CD4-positive, alpha-beta memory T cell (primary cell): ENCODE measurements at regions not wholly inside any gene's neighbourhood (a gene's known extent, or its start where the extent isn't known, plus 50 kb on each side); places are given as distances from the start of the nearest gene placed in this dataset.

Experiments used
- CTCF ChIA-PET: fragments of 350-600 bp; sonication (Branson Sonifier 250); formaldehyde crosslinking; loops from one replicate; lab custom pipeline; 2021; ENCODE audit warnings: inconsistent platforms; ENCODE audit not compliant: partially characterized antibody; lab: Charles Lee
- POLR2A ChIA-PET: fragments of 350-600 bp; sonication (Branson Sonifier 250); formaldehyde crosslinking; loops from one replicate; lab custom pipeline; 2021; ENCODE audit not compliant: partially characterized antibody; lab: Charles Lee
- DNase-seq, 5 donors: peaks; one replicate each; pipeline versions ENCODE4 v3.0.0 to v3.0.0-alpha.2; 2020 to 2022; ENCODE audit warnings: mixed read lengths in 1 of 5
- H3K27ac ChIP-seq: one replicate; pipeline ENCODE4 v1.7.0; 2013; ENCODE audit warnings: low read depth, low read length
- H3K27me3 ChIP-seq: 2 replicates; pipeline ENCODE4 v1.7.0; 2013; ENCODE audit warnings: mild to moderate bottlenecking, low read length, moderate library complexity; ENCODE audit not compliant: insufficient read depth
- H3K36me3 ChIP-seq: 2 replicates; pipeline ENCODE4 v1.7.0; 2013; ENCODE audit warnings: mild to moderate bottlenecking, low read length, moderate library complexity; ENCODE audit not compliant: insufficient read depth
- H3K4me1 ChIP-seq: 2 replicates; pipeline ENCODE4 v1.7.0; 2013; ENCODE audit warnings: mild to moderate bottlenecking, low read length, moderate library complexity; ENCODE audit not compliant: insufficient read depth
- H3K4me3 ChIP-seq, 2 donors: one replicate each; pipeline ENCODE4 v1.7.0; 2013; ENCODE audit warnings: low read length in 2 of 2, mild to moderate bottlenecking in 1 of 2
- H3K9me3 ChIP-seq, 2 donors: one replicate each; pipeline ENCODE4 v1.7.0; 2013; ENCODE audit warnings: low read length in 2 of 2, control low read depth in 1 of 2; ENCODE audit not compliant: control insufficient read depth in 1 of 2
- H3K27ac Mint-ChIP-seq, 7 donors: one replicate each; pipeline ENCODE4 v1.8.0; 2020 to 2021; ENCODE audit warnings: mixed read lengths in 7 of 7, mild to moderate bottlenecking in 6 of 7, inconsistent platforms in 3 of 7, moderate library complexity in 3 of 7
- H3K27me3 Mint-ChIP-seq, 2 donors: one replicate each; pipeline ENCODE4 v1.8.0; 2020 to 2021; ENCODE audit warnings: mixed read lengths in 2 of 2
- H3K36me3 Mint-ChIP-seq, 2 donors: one replicate each; pipeline ENCODE4 v1.8.0; 2020 to 2021; ENCODE audit warnings: mixed read lengths in 2 of 2, inconsistent platforms in 1 of 2, mild to moderate bottlenecking in 1 of 2
- H3K4me1 Mint-ChIP-seq, 4 donors: one replicate each; pipeline ENCODE4 v1.8.0; 2020 to 2021; ENCODE audit warnings: mixed read lengths in 4 of 4, mild to moderate bottlenecking in 1 of 4
- H3K4me3 Mint-ChIP-seq, 8 donors: one replicate each; pipeline ENCODE4 v1.8.0; 2020 to 2021; ENCODE audit warnings: mixed read lengths in 8 of 8, mild to moderate bottlenecking in 7 of 8, moderate library complexity in 6 of 8, inconsistent platforms in 3 of 8
- H3K9me3 Mint-ChIP-seq, 8 donors: one replicate each; pipeline ENCODE4 v1.8.0; 2020 to 2021; ENCODE audit warnings: mixed read lengths in 8 of 8, mild to moderate bottlenecking in 5 of 8, inconsistent platforms in 3 of 8, moderate library complexity in 1 of 8
- intact Hi-C: fragments of 100-400 bp; cut with micrococcal nuclease; formaldehyde crosslinking; loops from one replicate; pipeline ENCODE4 v1.15.1; 2023

DNA sequence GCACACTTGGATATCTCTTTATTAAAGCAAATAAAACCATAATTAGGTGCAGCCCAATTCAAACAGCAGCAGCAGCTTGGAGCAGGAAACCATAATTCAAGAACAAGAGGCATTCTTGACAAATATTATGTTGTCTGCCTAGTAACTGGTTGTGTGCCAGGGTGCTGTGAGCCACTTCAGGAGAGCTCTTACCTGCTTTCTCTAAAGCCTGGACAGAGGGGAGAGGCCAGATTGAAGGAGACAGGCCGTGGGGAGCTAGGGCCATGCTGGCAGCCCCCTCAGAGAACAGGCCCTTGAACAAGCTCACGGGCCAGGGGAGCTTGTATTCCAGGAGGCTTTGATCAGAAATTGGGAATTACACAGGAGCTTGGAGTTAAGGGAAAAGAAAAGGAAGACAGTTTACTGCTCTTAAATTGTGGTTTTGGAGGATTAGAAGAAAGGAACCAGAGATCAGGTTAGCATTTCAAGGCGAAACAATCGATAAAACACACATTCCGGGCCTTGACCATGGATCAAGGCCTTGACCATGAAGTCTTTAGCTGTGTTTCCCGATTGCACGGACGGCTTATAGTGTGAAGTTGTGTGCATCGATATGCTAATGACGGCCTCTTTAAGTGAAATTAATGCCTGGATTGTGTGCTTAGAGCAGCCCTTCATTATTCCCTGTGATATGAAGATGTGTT, 69.8 kb upstream of the NKX2-2 start:
- Mint-ChIP-seq H3K4me3 (no peak overlapping the region), H3K27me3 (peaks cover 5 to 25% of the 10 kb centered on the region in 2 donors), H3K27ac (no peak overlapping the region), H3K4me1 (no peaks in the 10 kb centered on the region), H3K9me3 (no peaks in the 10 kb centered on the region), H3K36me3 (no peaks in the 10 kb centered on the region)
- CTCF ChIA-PET = interaction anchor here (0.6 to 2.4 kb wide), 6 partner anchors 11 to 626 kb away, joined by 3 to 6 read pairs (median 4); no protein-coding TSS in a partner anchor
- DNase-seq = no peak
- POLR2A ChIA-PET = no interaction called here
- H3K4me1 ChIP-seq = no peaks in the 10 kb centered on the region
- no peaks in the 10 kb centered on the region for H3K36me3 ChIP-seq
- H3K9me3 ChIP-seq = no peaks in the 10 kb centered on the region
- intact Hi-C loops = no loop called here
- no peak overlapping the region for H3K27ac ChIP-seq
- no peak overlapping the region for H3K4me3 ChIP-seq
- H3K27me3 ChIP-seq = no peaks in the 10 kb centered on the region

DNA sequence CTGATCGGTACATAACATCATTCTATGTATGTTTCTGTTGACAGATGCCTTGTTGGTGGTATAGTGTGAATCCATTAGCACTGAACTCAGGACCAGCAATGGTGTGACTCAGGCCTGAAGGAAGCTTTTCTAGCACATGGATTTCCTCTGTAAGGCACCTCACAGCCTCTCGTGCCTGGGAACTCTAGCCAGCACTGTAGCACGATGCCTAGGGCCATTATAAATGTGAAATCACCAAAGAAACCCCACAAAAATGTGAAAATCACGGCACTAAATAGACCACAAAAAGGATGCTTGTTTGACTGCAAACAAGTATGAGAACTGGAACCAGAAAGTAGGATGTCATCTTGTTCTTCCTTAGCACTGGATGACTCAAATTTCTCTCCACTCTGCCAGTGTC, 63.7 kb upstream of the NKX2-2 start:
- DNase-seq = no peak
- H3K4me1 ChIP-seq = no peaks in the 10 kb centered on the region
- no peaks in the 10 kb centered on the region for H3K27me3 ChIP-seq
- Mint-ChIP-seq H3K36me3 (no peaks in the 10 kb centered on the region), H3K27ac (no peak overlapping the region), H3K9me3 (no peaks in the 10 kb centered on the region), H3K4me1 (no peaks in the 10 kb centered on the region), H3K27me3 (peaks cover 4 to 15% of the 10 kb centered on the region in 2 donors), H3K4me3 (no peak overlapping the region)
- ChIA-PET POLR2A (no interaction called here), CTCF (interaction anchor here (0.8 to 1.3 kb wide), 2 partner anchors 9 to 46 kb away, joined by 3 to 4 read pairs; no protein-coding TSS in a partner anchor)
- intact Hi-C loops = no loop called here
- H3K27ac ChIP-seq = no peak overlapping the region
- no peaks in the 10 kb centered on the region for H3K9me3 ChIP-seq
- H3K4me3 ChIP-seq = no peak overlapping the region
- H3K36me3 ChIP-seq = no peaks in the 10 kb centered on the region

DNA sequence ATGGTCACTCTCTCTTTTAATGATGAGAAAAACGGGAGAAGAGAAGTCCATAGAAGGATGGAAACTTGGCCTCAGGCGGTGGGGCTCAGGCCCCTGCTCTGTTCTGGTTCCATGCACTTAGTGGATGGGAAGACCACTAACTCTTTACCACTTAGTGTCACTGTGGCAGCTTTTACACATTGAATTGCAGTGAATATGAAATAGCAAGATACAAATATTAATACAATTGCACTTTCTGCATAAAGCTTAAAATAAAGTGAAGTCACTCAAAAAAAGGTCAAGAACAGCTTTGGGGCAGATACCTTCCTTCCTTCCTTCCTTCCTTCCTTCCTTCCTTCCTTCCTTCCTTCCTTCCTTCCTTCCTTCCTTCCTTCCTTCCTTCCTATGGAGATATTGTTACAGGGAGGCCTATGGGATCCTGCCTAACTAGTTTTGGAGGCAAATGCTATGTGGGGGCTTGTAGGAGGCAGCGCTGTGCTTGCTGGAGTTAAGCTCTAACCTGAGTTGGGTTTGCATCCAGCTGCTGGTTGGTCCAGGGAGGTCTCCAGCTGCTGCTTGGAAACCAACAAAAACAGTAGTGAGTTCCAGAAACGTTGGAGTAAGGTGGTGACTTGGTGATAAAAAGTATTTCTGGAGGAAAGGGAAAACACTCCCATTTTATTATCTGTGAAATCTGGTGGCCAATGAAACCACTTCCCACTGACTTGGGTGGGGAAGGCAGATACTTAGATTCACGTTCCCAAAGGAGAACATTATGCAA, 62.3 kb upstream of the NKX2-2 start:
- no peaks in the 10 kb centered on the region for H3K36me3 Mint-ChIP-seq

DNA sequence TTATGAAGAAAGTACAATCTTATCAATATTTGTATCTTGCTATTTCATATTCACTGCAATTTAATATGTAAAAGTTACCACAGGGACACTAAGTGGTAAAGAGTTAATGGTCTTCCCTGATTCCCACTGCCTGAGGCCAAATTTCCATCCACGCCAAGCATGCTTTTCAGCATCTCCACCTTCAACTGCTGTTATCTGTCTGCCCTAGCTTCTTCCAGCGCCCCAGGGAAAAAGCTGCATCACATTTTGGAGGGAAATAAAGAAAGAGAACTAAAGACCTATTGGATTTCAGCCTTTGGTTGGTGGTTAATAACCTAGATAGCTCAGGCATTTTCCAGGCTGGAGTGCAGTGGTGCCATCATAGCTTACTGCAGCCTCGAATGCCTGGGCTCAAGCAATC, 61.3 kb upstream of the NKX2-2 start:
- no peaks in the 10 kb centered on the region for H3K9me3 ChIP-seq
- no peak overlapping the region for H3K4me3 Mint-ChIP-seq
- H3K36me3 Mint-ChIP-seq = no peaks in the 10 kb centered on the region
- H3K27me3 ChIP-seq = no peaks in the 10 kb centered on the region
- ChIA-PET POLR2A (interaction anchor here (1.5 kb wide), 1 partner anchor 45 kb away, joined by 4 read pairs; no protein-coding TSS in a partner anchor), CTCF (interaction anchor here (0.9 to 7.4 kb wide), 6 partner anchors 40 to 715 kb away, joined by 3 to 136 read pairs (median 5); no protein-coding TSS in a partner anchor)
- H3K36me3 ChIP-seq = no peaks in the 10 kb centered on the region
- H3K27me3 Mint-ChIP-seq = peaks cover 1 to 8% of the 10 kb centered on the region in 2 donors
- no peaks in the 10 kb centered on the region for H3K9me3 Mint-ChIP-seq
- H3K27ac Mint-ChIP-seq = no peak overlapping the region
- intact Hi-C loops = no loop called here
- no peak overlapping the region for H3K4me3 ChIP-seq
- peaks cover 2 to 12% (median 8%) of the 10 kb centered on the region in 4 donors for H3K4me1 Mint-ChIP-seq
- H3K4me1 ChIP-seq = peaks cover 15% of the 10 kb centered on the region
- no peak for DNase-seq
- no peak overlapping the region for H3K27ac ChIP-seq

More for the DNA sequence above, 62.3 kb upstream of the NKX2-2 start:
- intact Hi-C loops = no loop called here
- DNase-seq = no peak
- Histone ChIP-seq H3K27ac (no peak overlapping the region), H3K4me1 (peaks cover 9% of the 10 kb centered on the region), H3K4me3 (no peak overlapping the region), H3K36me3 (no peaks in the 10 kb centered on the region), H3K27me3 (no peaks in the 10 kb centered on the region), H3K9me3 (no peaks in the 10 kb centered on the region)
- Mint-ChIP-seq H3K27me3 (peaks cover 5 to 17% of the 10 kb centered on the region in 2 donors), H3K4me3 (no peak overlapping the region), H3K27ac (no peak overlapping the region), H3K9me3 (no peaks in the 10 kb centered on the region), H3K4me1 (peaks cover under 1 to 5% (median 2%) of the 10 kb centered on the region in 4 donors)
- ChIA-PET POLR2A (no interaction called here), CTCF (interaction anchor here (0.9 to 7.4 kb wide), 5 partner anchors 39 to 716 kb away, joined by 3 to 136 read pairs (median 6); no protein-coding TSS in a partner anchor)

DNA sequence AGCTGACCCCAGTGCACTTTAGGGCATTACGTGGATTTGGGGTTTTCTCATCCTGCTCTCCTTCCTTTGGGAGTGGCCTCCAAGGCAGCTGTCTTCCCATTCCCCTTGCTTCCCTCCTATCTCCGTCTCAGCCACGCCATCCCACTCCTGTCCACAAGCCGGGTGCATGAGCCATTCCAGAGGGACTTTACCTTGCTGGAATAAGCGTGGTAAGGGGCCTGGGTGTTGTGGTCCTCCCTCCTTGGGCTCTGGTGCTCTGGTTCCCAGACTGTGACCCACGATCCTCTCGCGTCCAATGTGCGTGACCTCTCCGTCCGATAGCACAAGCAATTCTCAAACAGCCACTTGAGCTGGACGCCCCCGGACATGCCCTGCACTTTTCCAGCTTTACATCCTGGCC, 60.6 kb upstream of the NKX2-2 start:
- H3K27me3 ChIP-seq = no peaks in the 10 kb centered on the region
- no peak for DNase-seq
- H3K9me3 Mint-ChIP-seq = no peaks in the 10 kb centered on the region
- no peak overlapping the region for H3K4me3 ChIP-seq
- H3K4me3 Mint-ChIP-seq = no peak overlapping the region
- no peaks in the 10 kb centered on the region for H3K36me3 Mint-ChIP-seq
- H3K4me1 Mint-ChIP-seq = peaks cover 2 to 13% (median 8%) of the 10 kb centered on the region in 4 donors
- no peaks in the 10 kb centered on the region for H3K36me3 ChIP-seq
- intact Hi-C loops = loop anchor here (5.0 kb wide), 1 partner anchor 712 kb away; no protein-coding TSS in a partner anchor
- ChIA-PET POLR2A (interaction anchor here (1.5 kb wide), 1 partner anchor 45 kb away, joined by 4 read pairs; no protein-coding TSS in a partner anchor), CTCF (interaction anchor here (0.9 to 7.4 kb wide), 4 partner anchors 43 to 339 kb away, joined by 3 to 136 read pairs (median 10); no protein-coding TSS in a partner anchor)
- peaks cover 15% of the 10 kb centered on the region for H3K4me1 ChIP-seq
- no peaks in the 10 kb centered on the region for H3K9me3 ChIP-seq
- no peak overlapping the region for H3K27ac Mint-ChIP-seq
- H3K27me3 Mint-ChIP-seq = peaks cover 1 to 8% of the 10 kb centered on the region in 2 donors
- no peak overlapping the region for H3K27ac ChIP-seq

DNA sequence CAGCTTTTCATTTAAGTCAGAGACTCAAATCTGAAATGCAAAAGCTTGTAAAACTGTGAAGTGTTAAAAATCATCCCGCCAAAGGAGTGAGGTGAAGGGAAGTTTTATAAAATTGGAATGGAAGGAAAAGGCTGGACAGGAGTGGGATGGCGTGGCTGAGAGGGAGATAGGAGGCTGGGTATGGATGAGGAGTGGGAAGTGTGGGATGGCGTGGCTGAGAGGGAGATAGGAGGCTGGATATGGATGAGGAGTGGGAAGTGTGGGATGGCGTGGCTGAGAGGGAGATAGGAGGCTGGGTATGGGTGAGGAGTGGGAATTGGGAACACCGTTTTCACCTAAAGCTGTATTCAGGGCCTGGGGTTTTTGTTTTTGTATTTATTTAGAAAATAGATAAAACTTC, 59.4 kb upstream of the NKX2-2 start:
- Mint-ChIP-seq H3K36me3 (no peaks in the 10 kb centered on the region), H3K4me1 (peaks cover 2 to 13% (median 8%) of the 10 kb centered on the region in 4 donors), H3K4me3 (no peak overlapping the region), H3K27me3 (peaks cover 1 to 10% of the 10 kb centered on the region in 2 donors), H3K27ac (no peak overlapping the region), H3K9me3 (no peaks in the 10 kb centered on the region)
- Histone ChIP-seq H3K9me3 (no peaks in the 10 kb centered on the region), H3K4me1 (peaks cover 15% of the 10 kb centered on the region), H3K36me3 (no peaks in the 10 kb centered on the region), H3K27me3 (no peaks in the 10 kb centered on the region), H3K4me3 (no peak overlapping the region), H3K27ac (no peak overlapping the region)
- ChIA-PET POLR2A (no interaction called here), CTCF (interaction anchor here (1.1 to 7.4 kb wide), 11 partner anchors 11 to 337 kb away, joined by 3 to 136 read pairs (median 36); no protein-coding TSS in a partner anchor)
- no peak for DNase-seq
- intact Hi-C loops = loop anchor here (5.0 kb wide), 1 partner anchor 711 kb away; no protein-coding TSS in a partner anchor
